GM12878 (cell line): ENCODE measurements at regions not wholly inside any gene's neighbourhood (a gene's known extent, or its start where the extent isn't known, plus 50 kb on each side); places are given as distances from the start of the nearest gene placed in this dataset.

ENCODE experiments used
- CHD4 ChIP-seq: fragments of 200-600 bp; sonication (generic); IDR thresholded peaks from 2 replicates; pipeline ENCODE4 v1.6.1; 2016; ENCODE audit warnings: mild to moderate bottlenecking
- CREM ChIP-seq: IDR thresholded peaks from 2 replicates; pipeline ENCODE4 v1.6.1; 2014; ENCODE audit warnings: antibody characterized with exemption, low read depth
- ETV6 ChIP-seq, 2 experiments: fragments of 450-650 bp in 1 of 2; IDR thresholded peaks in 1 of 2; conservative IDR thresholded peaks in 1 of 2; 2 replicates each; pipeline ENCODE4 v1.6.1; 2014; ENCODE audit warnings: antibody characterized with exemption in 1 of 2, borderline replicate concordance in 1 of 2, low read depth in 1 of 2, mild to moderate bottlenecking in 1 of 2, moderate library complexity in 1 of 2
- MYC ChIP-seq: IDR thresholded peaks from 2 replicates; pipeline ENCODE4 v1.6.1; 2011; ENCODE audit warnings: mild to moderate bottlenecking, low read length, moderate library complexity, inconsistent platforms; ENCODE audit not compliant: insufficient read depth, insufficient replicate concordance, insufficient read length, severe bottlenecking
- POLR2A ChIP-seq: IDR thresholded peaks from 2 replicates; pipeline ENCODE4 v1.6.1; 2011; ENCODE audit warnings: low read depth, mild to moderate bottlenecking, low read length
- RAD21 ChIP-seq: IDR thresholded peaks from 2 replicates; pipeline ENCODE4 v1.6.1; 2011; ENCODE audit warnings: mild to moderate bottlenecking, low read depth, low read length, moderate library complexity; ENCODE audit not compliant: insufficient read depth
- RAD51 ChIP-seq: fragments of 450-650 bp; IDR thresholded peaks from 2 replicates; pipeline ENCODE4 v1.6.1; 2016; ENCODE audit warnings: moderate library complexity, mild to moderate bottlenecking, inconsistent platforms
- SMARCA5 ChIP-seq: fragments of 450-650 bp; IDR thresholded peaks from 2 replicates; pipeline ENCODE4 v1.6.1; 2017; ENCODE audit warnings: mild to moderate bottlenecking
- ZNF274 ChIP-seq: IDR thresholded peaks from one replicate; pipeline ENCODE4 v1.8.0; 2011; ENCODE audit not compliant: insufficient read length, insufficient read depth
- TF ChIP-seq, protein P1 (sequence below): IDR thresholded peaks from 2 replicates; pipeline ENCODE4 v1.6.1; 2011; ENCODE audit warnings: low read depth, mild to moderate bottlenecking, low read length, moderate library complexity, borderline replicate concordance; ENCODE audit errors: extremely low read depth
- TF ChIP-seq, protein P2 (sequence below), 3 experiments: IDR thresholded peaks in 2 of 3; conservative IDR thresholded peaks in 1 of 3; 2 replicates each; pipeline ENCODE4 v1.5.1; 2011; ENCODE audit warnings: low read depth in 3 of 3, low read length in 3 of 3, mild to moderate bottlenecking in 3 of 3, control low read depth in 2 of 3, moderate library complexity in 2 of 3, inconsistent platforms in 1 of 3, mixed read lengths in 1 of 3; ENCODE audit not compliant: control insufficient read depth in 2 of 3, insufficient read depth in 1 of 3; ENCODE audit errors: extremely low read depth in 1 of 3
- TF ChIP-seq, protein P3 (sequence below): IDR thresholded peaks from 2 replicates; pipeline ENCODE4 v1.6.1; 2012; ENCODE audit warnings: mild to moderate bottlenecking, low read depth, low read length
- TF ChIP-seq, protein P4 (sequence below): IDR thresholded peaks from 2 replicates; pipeline ENCODE4 v1.6.1; 2012; ENCODE audit warnings: low read length, inconsistent platforms

DNA sequence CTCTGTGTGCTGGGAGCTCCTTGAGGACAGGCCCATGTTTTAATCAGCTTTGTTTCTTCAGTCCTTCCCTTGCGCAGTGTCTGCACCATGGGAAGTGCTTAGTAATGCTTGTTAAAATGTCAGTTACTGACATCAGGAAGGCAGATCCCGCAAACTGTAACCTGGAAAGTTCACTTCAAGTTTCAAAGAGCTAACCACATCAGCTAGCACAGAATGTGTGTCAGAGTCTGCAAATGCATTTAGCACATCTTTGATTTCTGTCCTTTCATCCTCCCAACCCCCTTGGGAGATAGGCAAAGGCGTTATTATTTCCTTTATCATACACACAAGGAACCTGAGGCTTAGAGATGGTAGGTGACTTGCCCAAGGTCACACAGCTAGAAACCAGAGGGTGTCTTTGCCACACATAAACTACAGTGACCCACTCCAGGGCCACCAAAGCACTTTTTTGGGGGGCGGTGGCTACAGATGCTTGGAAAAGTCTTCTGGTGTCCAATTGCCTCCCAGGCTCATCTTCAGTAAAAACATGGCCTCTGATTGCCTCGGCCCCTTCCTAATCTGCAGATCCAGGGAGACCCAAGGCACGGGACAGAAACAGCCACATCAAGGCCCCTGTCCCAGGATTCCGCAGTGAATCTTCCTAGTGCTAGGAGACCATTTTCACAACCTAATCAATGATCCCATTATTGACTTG is 116.2 kb upstream of the GPR26 start:
- TF ChIP-seq ZNF274 (no peak), CHD4 (no peak), RAD51 (no peak), ETV6 (conservative IDR thresholded peaks at IDR 0.05 in 1 of 2, IDR thresholded peaks at IDR 0.05 in 1 of 2; ENCODE audit: borderline replicate concordance in 1 of 2, low read depth in 1 of 2) (no peak), POLR2A (no peak), SMARCA5 (no peak), CREM (no peak), MYC (no peak), RAD21 (no peak)
- TF ChIP-seq, protein P1, sequence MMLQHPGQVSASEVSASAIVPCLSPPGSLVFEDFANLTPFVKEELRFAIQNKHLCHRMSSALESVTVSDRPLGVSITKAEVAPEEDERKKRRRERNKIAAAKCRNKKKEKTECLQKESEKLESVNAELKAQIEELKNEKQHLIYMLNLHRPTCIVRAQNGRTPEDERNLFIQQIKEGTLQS: no peak
- TF ChIP-seq, protein P2, sequence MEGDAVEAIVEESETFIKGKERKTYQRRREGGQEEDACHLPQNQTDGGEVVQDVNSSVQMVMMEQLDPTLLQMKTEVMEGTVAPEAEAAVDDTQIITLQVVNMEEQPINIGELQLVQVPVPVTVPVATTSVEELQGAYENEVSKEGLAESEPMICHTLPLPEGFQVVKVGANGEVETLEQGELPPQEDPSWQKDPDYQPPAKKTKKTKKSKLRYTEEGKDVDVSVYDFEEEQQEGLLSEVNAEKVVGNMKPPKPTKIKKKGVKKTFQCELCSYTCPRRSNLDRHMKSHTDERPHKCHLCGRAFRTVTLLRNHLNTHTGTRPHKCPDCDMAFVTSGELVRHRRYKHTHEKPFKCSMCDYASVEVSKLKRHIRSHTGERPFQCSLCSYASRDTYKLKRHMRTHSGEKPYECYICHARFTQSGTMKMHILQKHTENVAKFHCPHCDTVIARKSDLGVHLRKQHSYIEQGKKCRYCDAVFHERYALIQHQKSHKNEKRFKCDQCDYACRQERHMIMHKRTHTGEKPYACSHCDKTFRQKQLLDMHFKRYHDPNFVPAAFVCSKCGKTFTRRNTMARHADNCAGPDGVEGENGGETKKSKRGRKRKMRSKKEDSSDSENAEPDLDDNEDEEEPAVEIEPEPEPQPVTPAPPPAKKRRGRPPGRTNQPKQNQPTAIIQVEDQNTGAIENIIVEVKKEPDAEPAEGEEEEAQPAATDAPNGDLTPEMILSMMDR (IDR thresholded peaks at IDR 0.05 in 2 of 3, conservative IDR thresholded peaks at IDR 0.05 in 1 of 3; ENCODE audit: control insufficient read depth in 2 of 3, extremely low read depth in 1 of 3, insufficient read depth in 1 of 3, low read depth in 3 of 3, low read length in 3 of 3): no peak
- TF ChIP-seq, protein P3, sequence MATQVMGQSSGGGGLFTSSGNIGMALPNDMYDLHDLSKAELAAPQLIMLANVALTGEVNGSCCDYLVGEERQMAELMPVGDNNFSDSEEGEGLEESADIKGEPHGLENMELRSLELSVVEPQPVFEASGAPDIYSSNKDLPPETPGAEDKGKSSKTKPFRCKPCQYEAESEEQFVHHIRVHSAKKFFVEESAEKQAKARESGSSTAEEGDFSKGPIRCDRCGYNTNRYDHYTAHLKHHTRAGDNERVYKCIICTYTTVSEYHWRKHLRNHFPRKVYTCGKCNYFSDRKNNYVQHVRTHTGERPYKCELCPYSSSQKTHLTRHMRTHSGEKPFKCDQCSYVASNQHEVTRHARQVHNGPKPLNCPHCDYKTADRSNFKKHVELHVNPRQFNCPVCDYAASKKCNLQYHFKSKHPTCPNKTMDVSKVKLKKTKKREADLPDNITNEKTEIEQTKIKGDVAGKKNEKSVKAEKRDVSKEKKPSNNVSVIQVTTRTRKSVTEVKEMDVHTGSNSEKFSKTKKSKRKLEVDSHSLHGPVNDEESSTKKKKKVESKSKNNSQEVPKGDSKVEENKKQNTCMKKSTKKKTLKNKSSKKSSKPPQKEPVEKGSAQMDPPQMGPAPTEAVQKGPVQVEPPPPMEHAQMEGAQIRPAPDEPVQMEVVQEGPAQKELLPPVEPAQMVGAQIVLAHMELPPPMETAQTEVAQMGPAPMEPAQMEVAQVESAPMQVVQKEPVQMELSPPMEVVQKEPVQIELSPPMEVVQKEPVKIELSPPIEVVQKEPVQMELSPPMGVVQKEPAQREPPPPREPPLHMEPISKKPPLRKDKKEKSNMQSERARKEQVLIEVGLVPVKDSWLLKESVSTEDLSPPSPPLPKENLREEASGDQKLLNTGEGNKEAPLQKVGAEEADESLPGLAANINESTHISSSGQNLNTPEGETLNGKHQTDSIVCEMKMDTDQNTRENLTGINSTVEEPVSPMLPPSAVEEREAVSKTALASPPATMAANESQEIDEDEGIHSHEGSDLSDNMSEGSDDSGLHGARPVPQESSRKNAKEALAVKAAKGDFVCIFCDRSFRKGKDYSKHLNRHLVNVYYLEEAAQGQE: no peak
- TF ChIP-seq, protein P4, sequence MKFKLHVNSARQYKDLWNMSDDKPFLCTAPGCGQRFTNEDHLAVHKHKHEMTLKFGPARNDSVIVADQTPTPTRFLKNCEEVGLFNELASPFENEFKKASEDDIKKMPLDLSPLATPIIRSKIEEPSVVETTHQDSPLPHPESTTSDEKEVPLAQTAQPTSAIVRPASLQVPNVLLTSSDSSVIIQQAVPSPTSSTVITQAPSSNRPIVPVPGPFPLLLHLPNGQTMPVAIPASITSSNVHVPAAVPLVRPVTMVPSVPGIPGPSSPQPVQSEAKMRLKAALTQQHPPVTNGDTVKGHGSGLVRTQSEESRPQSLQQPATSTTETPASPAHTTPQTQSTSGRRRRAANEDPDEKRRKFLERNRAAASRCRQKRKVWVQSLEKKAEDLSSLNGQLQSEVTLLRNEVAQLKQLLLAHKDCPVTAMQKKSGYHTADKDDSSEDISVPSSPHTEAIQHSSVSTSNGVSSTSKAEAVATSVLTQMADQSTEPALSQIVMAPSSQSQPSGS: no peak
